Fibroblast of the aortic adventitia (primary cell): ENCODE measurements at regions not wholly inside any gene's neighbourhood (a gene's known extent, or its start where the extent isn't known, plus 50 kb on each side); places are given as distances from the start of the nearest gene placed in this dataset.
"Not testable (repeated sequence)": the region's sequence is repeated elsewhere in the genome, so short reads cannot be mapped to it uniquely, and the experiment has no call there.

Experiments
- DNase-seq: peaks from one replicate; pipeline ENCODE4 v3.0.0-alpha.2; 2010; ENCODE audit warnings: low read depth
- H3K4me3 ChIP-seq: 2 replicates; pipeline ENCODE4 v1.5.1; 2011; ENCODE audit warnings: low read depth, mild to moderate bottlenecking, control low read depth, low read length, moderate library complexity
- TF ChIP-seq, protein P1 (sequence below): IDR thresholded peaks from 2 replicates; pipeline ENCODE4 v1.5.1; 2011; ENCODE audit warnings: mild to moderate bottlenecking, low read length, control low read depth, inconsistent platforms; ENCODE audit not compliant: insufficient read depth

DNA sequence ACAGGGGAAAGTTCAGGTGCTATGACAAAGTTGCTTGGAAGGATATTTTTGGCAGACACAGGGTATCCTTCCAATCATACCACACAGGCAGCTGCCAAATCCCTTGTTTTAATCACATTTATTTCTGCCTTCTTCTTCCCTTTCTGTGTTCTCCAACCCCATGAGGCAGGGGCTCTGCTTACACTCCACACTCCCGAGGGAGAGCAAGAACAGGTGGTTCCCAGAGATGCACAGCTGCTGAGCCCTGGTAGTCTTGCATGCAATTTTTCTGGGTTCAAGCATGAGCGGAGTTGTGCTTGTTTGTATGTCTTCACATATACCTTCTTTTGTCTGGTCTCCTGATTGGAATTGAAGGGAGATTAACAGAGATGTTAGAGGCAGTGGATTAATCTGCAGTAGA lies 251.7 kb upstream of the ST6GAL2 start:
- no peak for DNase-seq
- H3K4me3 ChIP-seq, result no peak overlapping the region
- TF ChIP-seq, protein P1, sequence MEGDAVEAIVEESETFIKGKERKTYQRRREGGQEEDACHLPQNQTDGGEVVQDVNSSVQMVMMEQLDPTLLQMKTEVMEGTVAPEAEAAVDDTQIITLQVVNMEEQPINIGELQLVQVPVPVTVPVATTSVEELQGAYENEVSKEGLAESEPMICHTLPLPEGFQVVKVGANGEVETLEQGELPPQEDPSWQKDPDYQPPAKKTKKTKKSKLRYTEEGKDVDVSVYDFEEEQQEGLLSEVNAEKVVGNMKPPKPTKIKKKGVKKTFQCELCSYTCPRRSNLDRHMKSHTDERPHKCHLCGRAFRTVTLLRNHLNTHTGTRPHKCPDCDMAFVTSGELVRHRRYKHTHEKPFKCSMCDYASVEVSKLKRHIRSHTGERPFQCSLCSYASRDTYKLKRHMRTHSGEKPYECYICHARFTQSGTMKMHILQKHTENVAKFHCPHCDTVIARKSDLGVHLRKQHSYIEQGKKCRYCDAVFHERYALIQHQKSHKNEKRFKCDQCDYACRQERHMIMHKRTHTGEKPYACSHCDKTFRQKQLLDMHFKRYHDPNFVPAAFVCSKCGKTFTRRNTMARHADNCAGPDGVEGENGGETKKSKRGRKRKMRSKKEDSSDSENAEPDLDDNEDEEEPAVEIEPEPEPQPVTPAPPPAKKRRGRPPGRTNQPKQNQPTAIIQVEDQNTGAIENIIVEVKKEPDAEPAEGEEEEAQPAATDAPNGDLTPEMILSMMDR, result no peak

DNA sequence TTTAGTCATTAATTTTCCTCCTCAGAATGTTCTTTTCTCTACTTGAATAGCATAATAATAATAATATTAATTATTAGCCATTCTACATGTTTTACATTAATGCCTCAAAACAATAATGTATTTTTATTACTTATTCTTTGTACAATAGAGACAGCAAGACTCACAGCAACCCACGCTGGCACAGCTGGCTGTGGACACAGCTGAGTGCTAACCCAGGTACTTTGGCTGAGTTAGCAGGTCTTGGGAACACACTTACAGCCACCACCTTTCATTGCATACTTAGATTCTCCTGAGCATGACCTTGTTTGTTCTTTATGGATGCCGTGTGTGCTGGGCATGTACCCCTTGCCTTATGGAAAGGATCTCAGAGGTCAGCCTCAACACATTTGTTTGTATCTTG lies 260.2 kb upstream of the ST6GAL2 start:
- DNase-seq, result no peak
- TF ChIP-seq, protein P1, result no peak

DNA sequence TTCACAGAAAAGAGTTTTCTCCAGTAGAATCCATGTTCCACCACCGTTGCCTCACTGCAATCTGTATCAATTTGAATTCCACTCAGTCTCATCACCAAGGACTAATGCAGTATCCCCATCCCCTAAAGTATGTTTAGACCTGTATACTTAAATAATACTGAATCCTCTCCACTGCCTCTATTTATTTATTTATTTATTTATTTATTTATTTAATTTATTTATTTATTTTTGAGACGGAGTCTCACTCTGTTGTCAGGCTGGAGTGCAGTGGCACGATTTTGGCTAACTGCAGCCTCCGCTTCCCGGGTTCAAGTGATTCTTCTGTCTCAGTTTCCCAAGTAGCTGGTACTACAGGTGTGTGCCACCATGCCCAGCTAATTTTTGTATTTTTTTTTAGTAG lies 260.7 kb upstream of the ST6GAL2 start:
- not testable (repeated sequence) for DNase-seq, H3K4me3 ChIP-seq

More for the DNA sequence above, 260.2 kb upstream of the ST6GAL2 start:
- H3K4me3 ChIP-seq, result no peak overlapping the region

DNA sequence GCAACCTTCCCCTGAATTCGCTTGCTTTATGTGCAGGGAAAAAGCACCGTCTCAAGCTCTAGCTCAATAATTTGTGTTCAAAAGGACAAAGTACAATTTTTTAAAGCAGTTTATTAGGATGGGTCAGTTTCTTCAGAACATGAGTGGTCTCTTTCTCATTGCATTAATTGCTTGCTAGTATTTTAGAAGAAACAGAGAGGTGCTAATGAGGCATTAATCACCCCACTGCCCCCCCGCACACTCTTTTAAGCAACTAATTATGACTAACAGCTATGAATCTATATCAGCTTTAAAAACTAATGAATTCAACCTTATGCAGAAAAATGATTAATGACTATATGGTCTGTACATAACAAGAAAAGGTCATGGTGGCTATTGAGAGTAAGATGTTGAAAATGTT lies 262.1 kb upstream of the ST6GAL2 start:
- DNase-seq, result no peak
- TF ChIP-seq, protein P1, result no peak
- no peak overlapping the region for H3K4me3 ChIP-seq

DNA sequence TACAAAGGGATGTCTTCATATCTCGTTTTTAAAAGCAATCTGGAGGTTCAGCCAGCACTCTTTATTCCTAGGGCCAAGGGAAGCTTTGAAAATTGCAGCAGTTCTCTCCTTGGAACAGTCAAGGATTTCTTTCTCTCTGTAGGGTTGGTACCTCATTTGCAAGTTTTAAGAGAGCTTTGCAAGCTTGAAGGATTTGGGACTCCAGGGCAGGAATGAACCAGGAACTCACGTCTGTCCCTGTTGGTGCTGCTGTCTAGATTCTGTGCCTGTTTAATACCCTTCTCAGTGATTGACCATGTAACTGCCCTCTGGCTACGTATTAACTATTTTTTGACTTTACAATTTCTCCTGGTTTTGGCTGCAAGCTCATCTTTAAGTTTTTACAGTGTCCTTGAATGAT lies 262.5 kb upstream of the ST6GAL2 start:
- H3K4me3 ChIP-seq, result no peak overlapping the region
- TF ChIP-seq, protein P1, result no peak
- DNase-seq, result no peak

DNA sequence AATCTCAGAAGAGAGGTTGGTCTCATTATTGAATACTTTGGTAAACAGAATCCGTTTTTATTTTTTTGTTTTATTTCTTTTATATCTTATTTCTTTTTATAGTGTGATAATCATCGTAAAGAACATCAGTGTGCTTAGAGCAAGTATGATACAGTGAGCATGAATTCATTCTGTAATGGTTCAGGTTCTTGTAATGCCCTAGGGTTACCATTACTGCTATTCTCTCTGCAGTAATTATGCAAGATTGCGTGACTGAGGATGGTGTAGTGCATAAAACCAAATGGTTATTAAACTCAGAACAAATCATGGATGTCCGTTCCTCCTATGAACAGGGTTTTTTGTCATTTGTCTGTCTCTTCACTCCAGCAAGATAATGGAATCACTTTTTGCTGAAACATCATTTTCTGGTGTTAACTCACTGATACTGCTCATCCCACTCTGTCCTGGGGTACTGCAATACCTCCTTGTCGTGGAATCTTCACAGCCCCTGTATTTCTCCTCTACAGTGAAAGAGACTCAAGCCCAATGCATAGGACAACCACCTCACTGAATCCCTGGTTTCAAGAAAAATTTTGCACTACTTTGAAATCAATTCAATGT lies 274.8 kb upstream of the ST6GAL2 start:
- TF ChIP-seq, protein P1, result no peak
- no peak overlapping the region for H3K4me3 ChIP-seq
- DNase-seq, result no peak

DNA sequence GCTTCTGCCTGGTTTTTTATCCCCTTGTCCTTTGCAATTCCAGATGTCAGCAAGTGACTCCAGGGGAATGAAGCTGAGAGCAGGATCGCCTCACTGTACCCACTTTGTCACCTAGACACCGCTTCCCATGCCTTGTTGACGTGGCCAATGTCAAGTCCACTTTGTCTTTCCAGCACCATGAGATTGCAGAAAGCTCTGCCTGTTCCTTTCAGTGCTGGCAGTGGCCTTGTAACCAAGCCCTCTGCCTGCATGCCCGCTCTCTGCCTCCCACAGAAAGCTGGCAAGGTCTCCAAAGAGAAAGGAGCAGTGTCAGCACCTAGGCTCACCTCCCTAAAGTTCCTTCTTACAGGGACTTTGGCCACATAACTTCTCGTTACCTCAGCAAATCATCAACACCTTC lies 282.2 kb upstream of the ST6GAL2 start:
- TF ChIP-seq, protein P1, result no peak
- no peak overlapping the region for H3K4me3 ChIP-seq
- DNase-seq, result no peak
